Esophagus squamous epithelium (tissue), 4 donors: ENCODE measurements at regions not wholly inside any gene's neighbourhood (a gene's known extent, or its start where the extent isn't known, plus 50 kb on each side); places are given as distances from the start of the nearest gene placed in this dataset.
"Not testable (repeated sequence)": the region's sequence is repeated elsewhere in the genome, so short reads cannot be mapped to it uniquely, and the experiment has no call there.

ENCODE experiments used
- CTCF ChIP-seq, 6 experiments: fragments of 450-650 bp in 4 of 6; fragments of 200-600 bp in 2 of 6; sonication (generic) in 2 of 6; IDR thresholded peaks; one replicate each; pipeline ENCODE4 v1.5.1; 2016 to 2019; ENCODE audit warnings: antibody characterized with exemption in 6 of 6, mild to moderate bottlenecking in 4 of 6, moderate library complexity in 4 of 6
- POLR2A ChIP-seq, 4 donors: fragments of 450-650 bp; IDR thresholded peaks; one replicate each; pipeline ENCODE4 v1.6.1; 2017; ENCODE audit warnings: antibody characterized with exemption in 4 of 4, mild to moderate bottlenecking in 4 of 4, moderate library complexity in 3 of 4

GRCh38 chr13:18609371-18609770 lies 572.3 kb downstream of the TUBA3C start:
- not testable (repeated sequence) for TF ChIP-seq CTCF, POLR2A (IDR thresholded peaks at IDR 0.05)
